ENCODE measurements at regions not wholly inside any gene's neighbourhood (a gene's known extent, or its start where the extent isn't known, plus 50 kb on each side); places are given as distances from the start of the nearest gene placed in this dataset.

DNA sequence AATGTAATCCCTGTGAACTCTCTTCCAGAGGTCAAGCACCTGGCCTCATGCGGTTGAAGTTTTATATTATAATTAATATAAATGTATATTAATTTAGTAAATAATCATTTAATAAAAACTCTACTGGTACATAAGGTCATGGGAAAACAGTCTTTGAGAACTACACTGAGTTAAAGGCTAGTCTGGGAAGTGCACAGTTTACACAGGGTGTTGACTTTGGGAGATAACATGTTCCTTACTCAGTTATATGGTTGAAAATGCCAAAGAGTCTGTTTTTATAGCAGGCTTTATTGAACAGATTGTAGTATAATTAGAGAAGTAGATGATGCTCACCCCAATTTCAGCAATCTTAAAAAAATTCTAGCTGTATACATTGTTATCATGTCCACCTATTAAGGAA, 735.9 kb downstream of the GATA3 start:
- H3K4me3 ChIP-seq, result no peak overlapping the region
- H3K27ac ChIP-seq, result no peak overlapping the region
- no peaks in the 10 kb centered on the region for H3K36me3 ChIP-seq
- DNase-seq (ENCODE audit: extremely low spot score in 2 of 2), result no peak
- TF ChIP-seq, protein P1, sequence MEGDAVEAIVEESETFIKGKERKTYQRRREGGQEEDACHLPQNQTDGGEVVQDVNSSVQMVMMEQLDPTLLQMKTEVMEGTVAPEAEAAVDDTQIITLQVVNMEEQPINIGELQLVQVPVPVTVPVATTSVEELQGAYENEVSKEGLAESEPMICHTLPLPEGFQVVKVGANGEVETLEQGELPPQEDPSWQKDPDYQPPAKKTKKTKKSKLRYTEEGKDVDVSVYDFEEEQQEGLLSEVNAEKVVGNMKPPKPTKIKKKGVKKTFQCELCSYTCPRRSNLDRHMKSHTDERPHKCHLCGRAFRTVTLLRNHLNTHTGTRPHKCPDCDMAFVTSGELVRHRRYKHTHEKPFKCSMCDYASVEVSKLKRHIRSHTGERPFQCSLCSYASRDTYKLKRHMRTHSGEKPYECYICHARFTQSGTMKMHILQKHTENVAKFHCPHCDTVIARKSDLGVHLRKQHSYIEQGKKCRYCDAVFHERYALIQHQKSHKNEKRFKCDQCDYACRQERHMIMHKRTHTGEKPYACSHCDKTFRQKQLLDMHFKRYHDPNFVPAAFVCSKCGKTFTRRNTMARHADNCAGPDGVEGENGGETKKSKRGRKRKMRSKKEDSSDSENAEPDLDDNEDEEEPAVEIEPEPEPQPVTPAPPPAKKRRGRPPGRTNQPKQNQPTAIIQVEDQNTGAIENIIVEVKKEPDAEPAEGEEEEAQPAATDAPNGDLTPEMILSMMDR (IDR thresholded peaks at IDR 0.05), result no peak
- TF ChIP-seq POLR2A (IDR thresholded peaks at IDR 0.05), result no peak
- no peak for TF ChIP-seq POLR2AphosphoS5 (IDR thresholded peaks at IDR 0.05; ENCODE audit: insufficient read depth in 1 of 2, low read depth in 1 of 2)
- H3K27me3 ChIP-seq, result no peaks in the 10 kb centered on the region
- no peaks in the 10 kb centered on the region for H3K9me3 ChIP-seq
- H3K4me1 ChIP-seq, result no peaks in the 10 kb centered on the region
- intact Hi-C loops (cut with DNase I), result no loop called here

DNA sequence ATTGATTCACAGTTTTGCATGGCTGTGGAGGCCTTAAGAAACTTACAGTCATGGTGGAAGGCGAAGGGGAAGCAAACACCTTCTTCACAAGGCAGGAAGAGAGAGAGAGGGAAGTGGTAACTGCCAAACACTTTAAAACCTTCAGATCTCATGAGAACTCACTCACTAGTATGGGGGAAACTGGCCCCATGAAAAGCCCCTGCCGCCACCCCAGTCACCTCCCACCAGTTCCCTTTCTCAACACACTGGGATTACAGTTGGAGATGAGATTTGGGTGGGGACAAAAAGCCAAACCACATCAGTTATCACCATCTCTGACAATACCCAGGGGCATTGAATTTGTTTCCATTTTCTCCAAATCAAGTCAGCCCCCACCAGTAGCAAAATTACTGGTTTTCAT, 740.4 kb downstream of the GATA3 start:
- Histone ChIP-seq H3K4me3 (no peak overlapping the region), H3K9me3 (no peaks in the 10 kb centered on the region), H3K4me1 (no peaks in the 10 kb centered on the region), H3K27ac (no peak overlapping the region), H3K27me3 (no peaks in the 10 kb centered on the region), H3K36me3 (no peaks in the 10 kb centered on the region)
- TF ChIP-seq POLR2A (IDR thresholded peaks at IDR 0.05), result no peak
- TF ChIP-seq POLR2AphosphoS5 (IDR thresholded peaks at IDR 0.05; ENCODE audit: insufficient read depth in 1 of 2, low read depth in 1 of 2), result no peak
- TF ChIP-seq, protein P1 (IDR thresholded peaks at IDR 0.05), result no peak
- intact Hi-C loops (cut with DNase I), result no loop called here
- no peak for DNase-seq (ENCODE audit: extremely low spot score in 2 of 2)

DNA sequence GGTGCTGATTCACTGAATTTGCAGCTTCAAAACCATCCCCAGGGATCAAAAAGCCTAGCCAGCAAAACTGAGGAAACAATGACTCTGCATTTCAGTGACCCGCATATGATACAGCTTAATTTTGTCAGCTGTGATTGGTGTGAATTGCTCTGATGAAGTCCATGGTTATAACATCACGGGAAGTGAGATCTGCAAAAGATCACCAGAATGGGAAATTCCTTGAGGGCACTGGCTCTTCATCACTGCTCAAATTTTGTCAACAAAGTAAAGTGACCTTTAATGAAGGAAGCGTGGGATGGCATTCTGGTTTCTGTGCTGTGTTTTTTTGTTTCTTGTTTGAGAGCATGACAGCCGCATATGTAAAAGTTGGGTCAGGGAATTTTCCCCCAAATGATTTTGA, 745.9 kb downstream of the GATA3 start:
- TF ChIP-seq, protein P1 (IDR thresholded peaks at IDR 0.05), result no peak
- no peak for TF ChIP-seq POLR2A (IDR thresholded peaks at IDR 0.05)
- DNase-seq (ENCODE audit: extremely low spot score in 2 of 2), result no peak
- no peaks in the 10 kb centered on the region for H3K36me3 ChIP-seq
- no peak overlapping the region for H3K27ac ChIP-seq
- no peaks in the 10 kb centered on the region for H3K27me3 ChIP-seq
- no peaks in the 10 kb centered on the region for H3K9me3 ChIP-seq
- no peaks in the 10 kb centered on the region for H3K4me1 ChIP-seq
- H3K4me3 ChIP-seq, result no peak overlapping the region
- intact Hi-C loops (cut with DNase I), result no loop called here

DNA sequence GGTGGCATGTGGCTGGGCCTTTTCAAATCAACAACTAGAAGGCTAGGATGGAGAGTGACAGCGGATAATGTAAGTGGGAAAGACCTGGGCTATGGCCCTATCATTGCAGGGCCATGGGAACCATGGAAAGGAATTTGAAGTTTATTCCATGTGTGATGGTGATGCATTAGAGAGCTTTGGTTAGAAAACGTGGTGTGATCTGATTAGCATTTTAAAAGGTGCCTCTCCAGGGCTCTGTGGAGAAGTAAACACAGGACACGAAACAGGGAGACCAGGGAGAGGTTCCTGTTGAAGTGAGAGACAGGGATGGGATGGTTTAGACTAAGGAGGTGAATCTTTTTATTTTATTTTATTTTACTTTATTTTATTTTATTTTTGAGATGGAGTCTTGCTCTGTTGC, 749.5 kb downstream of the GATA3 start:
- Histone ChIP-seq H3K4me1 (no peaks in the 10 kb centered on the region), H3K4me3 (no peak overlapping the region), H3K9me3 (no peaks in the 10 kb centered on the region), H3K36me3 (no peaks in the 10 kb centered on the region), H3K27ac (no peak overlapping the region), H3K27me3 (no peaks in the 10 kb centered on the region)
- no peak for DNase-seq (ENCODE audit: extremely low spot score in 2 of 2)
- intact Hi-C loops (cut with DNase I), result no loop called here
- TF ChIP-seq, protein P1 (IDR thresholded peaks at IDR 0.05), result no peak
- no peak for TF ChIP-seq POLR2A (IDR thresholded peaks at IDR 0.05)
- TF ChIP-seq POLR2AphosphoS5 (IDR thresholded peaks at IDR 0.05; ENCODE audit: insufficient read depth in 1 of 2, low read depth in 1 of 2), result no peak

DNA sequence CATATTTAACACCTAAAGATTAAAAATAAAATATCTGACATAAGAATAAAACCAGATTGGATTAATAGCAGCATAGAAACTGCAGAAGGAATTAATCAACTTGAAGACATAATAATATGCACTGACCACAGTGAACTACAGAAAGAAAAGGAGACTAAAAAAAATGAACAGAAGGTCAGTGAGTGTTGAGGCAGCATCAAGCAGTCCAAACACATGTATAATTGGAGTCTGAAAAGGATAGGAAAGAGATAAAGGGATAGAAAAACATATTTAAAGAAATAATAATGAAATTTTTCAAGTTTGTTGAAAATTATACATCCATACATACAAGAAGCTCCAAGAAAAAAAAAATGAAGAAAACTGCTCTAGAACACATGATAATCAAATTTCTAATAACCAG, 756.2 kb downstream of the GATA3 start:
- TF ChIP-seq POLR2AphosphoS5 (IDR thresholded peaks at IDR 0.05; ENCODE audit: insufficient read depth in 1 of 2, low read depth in 1 of 2) (no peak), POLR2A (IDR thresholded peaks at IDR 0.05) (no peak)
- TF ChIP-seq, protein P1 (IDR thresholded peaks at IDR 0.05), result no peak

More for the DNA sequence above, 756.2 kb downstream of the GATA3 start:
- Histone ChIP-seq H3K4me3 (no peak overlapping the region), H3K27me3 (no peaks in the 10 kb centered on the region), H3K9me3 (no peaks in the 10 kb centered on the region), H3K36me3 (no peaks in the 10 kb centered on the region), H3K27ac (no peak overlapping the region), H3K4me1 (no peaks in the 10 kb centered on the region)
- intact Hi-C loops (cut with DNase I), result no loop called here
- DNase-seq (ENCODE audit: extremely low spot score in 2 of 2), result no peak
